ENCODE measurements at regions not wholly inside any gene's neighbourhood (a gene's known extent, or its start where the extent isn't known, plus 50 kb on each side); places are given as distances from the start of the nearest gene placed in this dataset.

DNA sequence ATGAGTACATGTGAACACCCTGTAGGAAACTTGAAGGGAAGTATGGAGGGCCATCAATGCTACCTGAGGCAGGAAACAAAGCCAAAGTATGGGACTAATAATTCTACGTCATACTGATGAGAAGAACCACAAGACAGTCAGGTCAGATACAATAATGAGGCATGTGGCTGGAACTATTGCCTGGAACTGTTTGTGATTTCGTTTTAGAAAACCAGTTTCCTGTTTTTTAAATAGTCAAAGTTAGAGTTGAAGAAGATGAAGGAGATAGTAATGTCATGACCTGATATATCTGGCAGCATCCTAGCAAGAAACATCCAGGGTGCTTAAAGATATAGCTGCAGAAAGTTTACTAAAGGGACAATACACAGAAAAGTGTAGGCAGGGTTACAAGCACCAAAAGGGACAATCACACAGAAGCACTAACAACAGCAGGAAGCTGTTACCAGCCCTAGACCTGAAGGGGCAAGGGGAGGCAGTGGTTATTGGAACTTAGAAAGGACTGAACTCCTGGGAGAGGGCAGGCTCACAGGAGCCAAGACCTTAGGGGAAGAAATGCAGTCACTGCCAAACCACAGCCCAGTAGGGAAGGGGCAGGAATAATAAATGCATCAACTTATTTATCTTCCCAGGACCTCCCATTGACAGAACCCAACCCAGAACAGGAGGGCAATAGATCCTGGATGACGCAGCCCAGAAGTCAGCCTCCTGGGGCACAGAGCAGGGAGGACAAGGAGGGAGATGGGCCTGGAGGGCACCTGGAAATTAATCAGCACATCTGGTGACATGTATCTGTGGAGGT lies 302.1 kb upstream of the STT3B start:
- ChIA-PET CTCF (no interaction called here), POLR2A (no interaction called here)
- BruUV-seq (replicated peaks): no TSS peak
- Mint-ChIP-seq H3K4me3 (ENCODE audit: unreplicated experiment) (no peak overlapping the region), H3K27ac (ENCODE audit: unreplicated experiment) (no peak overlapping the region), H3K9me3 (ENCODE audit: unreplicated experiment) (no peaks in the 10 kb centered on the region), H3K4me1 (ENCODE audit: low read depth, unreplicated experiment) (no peaks in the 10 kb centered on the region), H3K36me3 (ENCODE audit: insufficient read depth, unreplicated experiment) (peaks cover 5% of the 10 kb centered on the region), H3K27me3 (ENCODE audit: insufficient read depth, unreplicated experiment) (no peaks in the 10 kb centered on the region)
- Histone ChIP-seq H3K4me3 (ENCODE audit: low read depth, low read length) (no peak overlapping the region), H3K4me1 (no peaks in the 10 kb centered on the region), H3K36me3 (ENCODE audit: control insufficient read depth, insufficient read depth, low read length) (no peaks in the 10 kb centered on the region), H3K9me3 (no peaks in the 10 kb centered on the region), H3K27me3 (replicated peaks; ENCODE audit: control insufficient read depth, insufficient read depth, low read length) (no peaks in the 10 kb centered on the region)
- TF ChIP-seq, protein P1, sequence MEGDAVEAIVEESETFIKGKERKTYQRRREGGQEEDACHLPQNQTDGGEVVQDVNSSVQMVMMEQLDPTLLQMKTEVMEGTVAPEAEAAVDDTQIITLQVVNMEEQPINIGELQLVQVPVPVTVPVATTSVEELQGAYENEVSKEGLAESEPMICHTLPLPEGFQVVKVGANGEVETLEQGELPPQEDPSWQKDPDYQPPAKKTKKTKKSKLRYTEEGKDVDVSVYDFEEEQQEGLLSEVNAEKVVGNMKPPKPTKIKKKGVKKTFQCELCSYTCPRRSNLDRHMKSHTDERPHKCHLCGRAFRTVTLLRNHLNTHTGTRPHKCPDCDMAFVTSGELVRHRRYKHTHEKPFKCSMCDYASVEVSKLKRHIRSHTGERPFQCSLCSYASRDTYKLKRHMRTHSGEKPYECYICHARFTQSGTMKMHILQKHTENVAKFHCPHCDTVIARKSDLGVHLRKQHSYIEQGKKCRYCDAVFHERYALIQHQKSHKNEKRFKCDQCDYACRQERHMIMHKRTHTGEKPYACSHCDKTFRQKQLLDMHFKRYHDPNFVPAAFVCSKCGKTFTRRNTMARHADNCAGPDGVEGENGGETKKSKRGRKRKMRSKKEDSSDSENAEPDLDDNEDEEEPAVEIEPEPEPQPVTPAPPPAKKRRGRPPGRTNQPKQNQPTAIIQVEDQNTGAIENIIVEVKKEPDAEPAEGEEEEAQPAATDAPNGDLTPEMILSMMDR (IDR thresholded peaks at IDR 0.05; ENCODE audit: insufficient read depth in 1 of 2, low read depth in 1 of 2, low read length in 1 of 2, severe bottlenecking in 1 of 2, unreplicated experiment in 1 of 2): no peak
- no peak for DNase-seq
- intact Hi-C loops (cut with micrococcal nuclease; ENCODE audit: unreplicated experiment): no loop called here

GRCh38 chr3:31232055-31233025 lies 300.4 kb upstream of the STT3B start:
- H3K4me1 Mint-ChIP-seq (ENCODE audit: low read depth, unreplicated experiment): no peaks in the 10 kb centered on the region
- ChIA-PET POLR2A (no interaction called here), CTCF (no interaction called here)
- H3K9me3 Mint-ChIP-seq (ENCODE audit: unreplicated experiment): no peaks in the 10 kb centered on the region
- H3K27me3 ChIP-seq (replicated peaks; ENCODE audit: control insufficient read depth, insufficient read depth, low read length): no peaks in the 10 kb centered on the region
- H3K27me3 Mint-ChIP-seq (ENCODE audit: insufficient read depth, unreplicated experiment): no peaks in the 10 kb centered on the region
- intact Hi-C loops (cut with micrococcal nuclease; ENCODE audit: unreplicated experiment): no loop called here
- no peak overlapping the region for H3K4me3 Mint-ChIP-seq (ENCODE audit: unreplicated experiment)
- DNase-seq: no peak
- no peaks in the 10 kb centered on the region for H3K36me3 Mint-ChIP-seq (ENCODE audit: insufficient read depth, unreplicated experiment)
- no peak overlapping the region for H3K27ac Mint-ChIP-seq (ENCODE audit: unreplicated experiment)
- H3K4me1 ChIP-seq: no peaks in the 10 kb centered on the region
- H3K4me3 ChIP-seq (ENCODE audit: low read depth, low read length): no peak overlapping the region
- TF ChIP-seq, protein P1 (IDR thresholded peaks at IDR 0.05; ENCODE audit: insufficient read depth in 1 of 2, low read depth in 1 of 2, low read length in 1 of 2, severe bottlenecking in 1 of 2, unreplicated experiment in 1 of 2): no peak
- BruUV-seq (replicated peaks): no TSS peak
- H3K36me3 ChIP-seq (ENCODE audit: control insufficient read depth, insufficient read depth, low read length): no peaks in the 10 kb centered on the region
- H3K9me3 ChIP-seq: no peaks in the 10 kb centered on the region

DNA sequence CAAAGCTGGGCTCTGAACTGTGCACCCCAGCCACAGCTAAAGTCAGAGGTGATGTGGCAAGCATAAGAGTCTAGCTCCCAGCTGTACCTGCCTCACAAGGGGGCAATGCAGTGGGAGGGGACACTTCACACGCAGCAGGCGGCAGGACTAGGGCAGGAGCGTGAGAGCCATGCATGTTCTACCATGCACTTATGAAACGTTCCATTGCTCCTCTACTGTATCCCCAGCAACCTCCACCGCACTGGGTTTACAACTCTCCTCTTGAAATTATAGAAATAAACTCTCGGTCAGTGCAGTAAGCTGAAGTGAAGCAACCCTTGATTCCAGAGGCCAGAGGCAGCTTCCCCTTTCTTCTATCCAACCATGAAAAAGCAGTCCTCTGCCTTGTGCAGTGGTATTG lies 298.6 kb upstream of the STT3B start:
- no peak for DNase-seq
- Histone ChIP-seq H3K4me3 (ENCODE audit: low read depth, low read length) (no peak overlapping the region), H3K9me3 (no peaks in the 10 kb centered on the region), H3K36me3 (ENCODE audit: control insufficient read depth, insufficient read depth, low read length) (no peaks in the 10 kb centered on the region), H3K4me1 (no peaks in the 10 kb centered on the region), H3K27me3 (replicated peaks; ENCODE audit: control insufficient read depth, insufficient read depth, low read length) (no peaks in the 10 kb centered on the region)
- no peaks in the 10 kb centered on the region for H3K36me3 Mint-ChIP-seq (ENCODE audit: insufficient read depth, unreplicated experiment)
- H3K4me3 Mint-ChIP-seq (ENCODE audit: unreplicated experiment): no peak overlapping the region
- H3K9me3 Mint-ChIP-seq (ENCODE audit: unreplicated experiment): no peaks in the 10 kb centered on the region
- H3K27me3 Mint-ChIP-seq (ENCODE audit: insufficient read depth, unreplicated experiment): no peaks in the 10 kb centered on the region
- TF ChIP-seq, protein P1 (IDR thresholded peaks at IDR 0.05; ENCODE audit: insufficient read depth in 1 of 2, low read depth in 1 of 2, low read length in 1 of 2, severe bottlenecking in 1 of 2, unreplicated experiment in 1 of 2): no peak
- ChIA-PET POLR2A (no interaction called here), CTCF (no interaction called here)
- BruUV-seq (replicated peaks): no TSS peak
- H3K4me1 Mint-ChIP-seq (ENCODE audit: low read depth, unreplicated experiment): no peaks in the 10 kb centered on the region
- intact Hi-C loops (cut with micrococcal nuclease; ENCODE audit: unreplicated experiment): no loop called here
- H3K27ac Mint-ChIP-seq (ENCODE audit: unreplicated experiment): no peak overlapping the region
